KOPT-K1 (cell line): ENCODE measurements at regions not wholly inside any gene's neighbourhood (a gene's known extent, or its start where the extent isn't known, plus 50 kb on each side); places are given as distances from the start of the nearest gene placed in this dataset.

Experiments
- H3K27ac ChIP-seq: fragments of 200-600 bp; sonication (generic); 2 replicates; pipeline ENCODE4 v1.5.1; 2016; ENCODE audit warnings: antibody characterized with exemption, mild to moderate bottlenecking, low read depth, low read length; ENCODE audit not compliant: poor library complexity, severe bottlenecking
- H3K36me3 ChIP-seq: fragments of 200-600 bp; sonication (generic); 2 replicates; pipeline ENCODE4 v1.5.1; 2017; ENCODE audit warnings: antibody characterized with exemption, mild to moderate bottlenecking, low read length, moderate library complexity; ENCODE audit not compliant: insufficient read depth
- H3K9me3 ChIP-seq: fragments of 200-600 bp; sonication (generic); 2 replicates; pipeline ENCODE4 v1.5.1; 2017; ENCODE audit warnings: antibody characterized with exemption, low read length, mild to moderate bottlenecking; ENCODE audit not compliant: insufficient read depth, poor library complexity, severe bottlenecking

- no peaks in the 10 kb centered on the region for H3K9me3 ChIP-seq
- H3K27ac ChIP-seq = no peak overlapping the region
These were observed 122.7 kb downstream of the SLC38A6 start for GRCh38 chr14:61103541-61104339.

GRCh38 chr14:61102549-61103466 is 121.8 kb downstream of the SLC38A6 start:
- H3K27ac ChIP-seq = no peak overlapping the region
- H3K9me3 ChIP-seq = no peaks in the 10 kb centered on the region
- no peaks in the 10 kb centered on the region for H3K36me3 ChIP-seq

More at GRCh38 chr14:61103541-61104339, 122.7 kb downstream of the SLC38A6 start:
- no peaks in the 10 kb centered on the region for H3K36me3 ChIP-seq
